Endothelial cell of hepatic sinusoid (primary cell): ENCODE measurements at regions not wholly inside any gene's neighbourhood (a gene's known extent, or its start where the extent isn't known, plus 50 kb on each side); places are given as distances from the start of the nearest gene placed in this dataset.

Experiments
- in situ Hi-C: cut with HindIII; loops from 2 replicates; pipeline ENCODE4 v1.10.0; 2017; ENCODE audit warnings: low sequenced_read_pairs

DNA sequence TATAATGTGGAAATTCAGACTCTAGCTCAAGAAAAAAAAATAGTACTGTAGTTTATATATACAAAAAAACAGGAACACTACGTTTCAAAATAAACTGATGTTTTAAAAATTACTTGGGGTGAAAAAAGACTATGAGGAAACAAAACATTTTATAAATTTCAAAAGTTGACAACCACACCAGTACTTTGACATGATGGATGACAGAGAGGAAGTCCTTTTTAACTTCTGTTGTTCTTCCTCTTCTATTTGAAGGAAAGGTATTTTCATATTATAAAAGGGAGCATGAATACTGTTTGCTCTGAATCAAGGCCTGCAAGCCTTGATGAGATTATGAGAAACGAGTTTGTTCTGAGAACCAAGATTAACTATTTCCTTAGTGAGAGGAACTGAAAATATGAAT lies 456.9 kb downstream of the TAF11L14 start:
- in situ Hi-C loops: no loop called here

DNA sequence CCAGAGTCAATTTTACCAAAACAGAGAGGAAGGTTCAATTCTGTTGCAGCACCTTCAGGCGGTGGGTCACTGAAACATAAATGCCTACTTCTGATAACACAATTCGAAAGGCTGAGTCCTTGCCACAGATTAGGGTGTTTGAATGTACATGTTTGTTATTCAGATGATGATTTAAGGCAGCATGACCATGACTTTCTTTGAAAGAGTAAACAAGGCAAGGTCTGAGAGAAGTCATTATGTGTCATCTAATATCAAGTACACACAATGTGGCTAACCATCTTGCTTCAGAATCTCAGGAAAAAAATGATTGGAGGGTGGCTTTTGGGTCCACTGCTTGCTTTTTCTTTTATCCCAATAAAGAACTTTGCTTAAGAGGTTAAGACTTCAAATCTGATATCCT lies 457.5 kb downstream of the TAF11L14 start:
- in situ Hi-C loops: no loop called here

DNA sequence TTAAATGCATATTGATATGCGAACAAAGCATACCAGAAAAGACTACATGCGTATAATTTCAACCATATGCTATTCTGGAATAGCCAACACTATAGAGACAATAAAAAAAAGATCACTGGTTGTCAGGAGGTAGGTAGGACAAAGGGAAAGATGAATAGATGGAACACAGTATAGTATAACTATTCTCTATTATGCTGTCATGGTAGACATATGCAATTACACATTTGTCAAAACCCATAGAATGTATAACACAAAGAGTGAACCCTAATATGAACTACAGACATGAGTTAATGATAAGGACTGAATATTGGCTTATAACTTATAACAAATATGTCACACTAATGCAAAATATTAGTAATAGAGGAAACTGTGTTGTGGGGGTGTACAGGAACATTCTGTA lies 460.8 kb downstream of the TAF11L14 start:
- in situ Hi-C loops: no loop called here

DNA sequence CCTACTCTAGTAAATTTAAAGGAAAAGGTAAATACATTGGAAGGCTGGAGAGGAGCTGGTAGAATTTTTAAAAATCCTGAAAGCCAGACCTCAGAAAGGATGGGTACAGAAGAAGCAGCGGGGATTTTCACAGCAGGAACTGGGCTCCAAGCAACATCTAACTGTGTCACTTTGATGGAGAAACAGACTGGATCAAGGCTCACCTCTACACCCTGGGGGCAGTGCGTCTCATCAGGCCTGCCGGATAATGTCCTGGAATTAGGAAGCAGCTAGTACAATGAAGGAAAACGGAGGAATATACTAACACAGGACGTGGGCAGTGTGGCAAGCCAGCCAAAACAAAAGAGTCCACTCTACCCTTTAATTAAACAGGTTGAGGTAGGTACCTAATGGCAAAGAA lies 463.6 kb downstream of the TAF11L14 start:
- in situ Hi-C loops: no loop called here

DNA sequence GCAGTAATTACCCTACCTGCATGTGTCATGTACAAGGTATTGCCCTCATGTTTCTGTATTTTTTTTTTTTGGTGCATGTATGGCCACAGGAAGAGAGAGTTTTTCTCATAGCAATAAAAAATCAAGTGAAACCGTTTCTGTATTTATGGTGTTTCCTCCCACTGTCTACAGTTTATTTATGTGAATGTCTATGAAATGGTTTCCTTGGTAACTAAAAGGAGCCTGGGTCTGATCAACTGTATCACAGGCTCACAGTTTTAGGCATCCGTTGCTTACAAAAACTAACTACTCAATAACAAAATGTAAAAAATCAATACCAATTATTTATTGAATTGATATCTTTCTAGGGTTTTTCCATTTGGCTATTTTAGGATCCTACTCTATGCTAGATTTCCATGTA lies 464.4 kb downstream of the TAF11L14 start:
- in situ Hi-C loops: no loop called here

DNA sequence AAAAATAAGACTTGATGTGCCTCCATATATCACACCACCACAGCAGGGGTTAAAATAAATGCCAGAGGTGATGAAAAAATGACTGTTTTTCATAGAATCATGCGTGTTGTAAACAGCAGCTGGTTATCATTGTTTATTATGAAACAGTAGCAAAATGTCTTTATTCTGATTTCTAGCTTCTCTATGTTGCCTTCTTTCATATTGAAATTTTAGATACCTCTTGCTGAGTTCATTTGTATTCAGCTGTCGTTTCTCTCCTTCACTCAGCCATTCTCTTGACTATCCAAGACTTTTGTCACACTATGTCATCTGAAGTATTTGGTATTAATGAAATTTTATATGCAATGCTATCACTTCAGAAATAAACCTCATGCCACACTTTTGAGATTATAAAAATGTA lies 465.0 kb downstream of the TAF11L14 start:
- in situ Hi-C loops: no loop called here

DNA sequence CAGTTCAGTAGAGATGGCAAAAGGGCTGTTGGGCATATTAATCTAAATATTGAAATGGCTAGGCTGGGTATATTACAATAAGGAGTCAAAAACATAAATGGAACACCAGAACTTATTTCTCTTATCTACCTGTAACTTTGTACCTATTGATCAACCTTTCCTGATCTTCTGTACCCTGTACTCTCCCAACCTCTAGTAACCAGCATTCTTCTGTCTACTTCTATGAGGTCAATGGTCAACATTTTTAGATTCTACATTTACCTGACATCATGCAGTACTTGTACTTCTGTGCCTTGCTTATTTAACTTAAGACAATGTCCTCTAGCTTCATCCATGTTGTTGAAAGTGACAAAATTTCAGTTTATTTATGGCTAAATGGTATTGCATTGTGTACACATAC lies 467.3 kb downstream of the TAF11L14 start:
- in situ Hi-C loops: no loop called here

DNA sequence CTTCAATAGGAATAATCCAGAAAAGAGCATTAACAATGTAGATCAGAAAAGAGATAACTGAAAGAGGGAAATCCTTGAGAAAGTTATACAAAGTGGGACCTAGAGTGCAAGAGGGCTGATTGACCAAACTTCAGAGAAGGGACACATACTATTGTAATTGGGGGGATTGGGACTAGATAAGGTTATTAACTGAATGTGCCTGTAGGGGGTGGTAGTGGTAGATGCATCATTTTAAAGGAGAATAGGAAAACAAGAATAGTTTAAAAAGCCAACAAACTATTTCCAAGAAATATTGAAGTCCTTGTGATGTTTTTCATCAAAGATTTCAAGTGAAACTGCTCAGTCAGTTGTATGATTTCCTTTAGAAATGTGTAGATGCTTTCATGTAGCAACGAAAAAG lies 468.5 kb downstream of the TAF11L14 start:
- in situ Hi-C loops: no loop called here

DNA sequence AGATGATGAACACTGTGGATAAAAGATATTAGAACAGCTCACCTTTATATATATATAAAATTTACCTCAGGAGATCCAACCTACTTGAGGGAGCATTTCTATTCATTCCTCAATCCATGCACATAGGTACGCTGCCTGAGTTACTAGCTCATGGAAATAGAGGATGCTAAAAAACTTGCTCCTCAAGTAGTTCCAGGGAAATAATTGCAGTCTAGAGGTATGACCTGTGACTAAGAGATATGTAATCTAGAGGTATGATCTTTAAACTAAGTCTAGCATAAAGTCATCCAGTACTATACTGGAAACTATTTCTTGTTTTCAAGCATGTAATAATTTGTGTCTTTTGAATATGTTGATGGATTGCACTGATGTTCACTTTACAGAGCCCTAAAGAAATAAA lies 471.2 kb downstream of the TAF11L14 start:
- in situ Hi-C loops: no loop called here

DNA sequence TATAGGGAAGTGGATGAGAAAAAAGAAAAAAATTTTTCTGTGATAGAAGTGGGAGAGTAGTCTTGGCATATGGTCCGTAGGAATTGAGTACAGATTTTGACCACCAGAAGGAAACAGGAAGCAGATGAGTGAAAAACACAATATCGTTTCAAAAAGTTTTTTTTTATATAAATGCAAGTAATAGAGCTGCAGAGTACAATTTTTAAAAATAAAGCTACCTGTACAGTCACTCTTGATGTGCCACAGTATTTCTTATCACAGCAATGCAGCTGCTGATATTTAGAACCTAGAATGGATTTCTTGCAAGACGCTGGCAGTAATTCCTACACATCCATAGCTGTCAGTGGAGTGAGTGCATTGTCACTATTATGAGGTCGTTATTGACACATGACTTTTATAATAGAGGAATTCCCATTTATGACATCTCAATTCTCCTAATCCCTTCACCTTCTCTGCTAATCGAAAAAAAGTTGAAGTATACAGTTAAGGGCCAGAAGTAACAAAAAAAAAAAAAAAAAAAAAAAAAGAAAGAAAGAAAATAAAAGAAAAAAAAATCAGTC lies 477.7 kb downstream of the TAF11L14 start:
- in situ Hi-C loops: no loop called here

DNA sequence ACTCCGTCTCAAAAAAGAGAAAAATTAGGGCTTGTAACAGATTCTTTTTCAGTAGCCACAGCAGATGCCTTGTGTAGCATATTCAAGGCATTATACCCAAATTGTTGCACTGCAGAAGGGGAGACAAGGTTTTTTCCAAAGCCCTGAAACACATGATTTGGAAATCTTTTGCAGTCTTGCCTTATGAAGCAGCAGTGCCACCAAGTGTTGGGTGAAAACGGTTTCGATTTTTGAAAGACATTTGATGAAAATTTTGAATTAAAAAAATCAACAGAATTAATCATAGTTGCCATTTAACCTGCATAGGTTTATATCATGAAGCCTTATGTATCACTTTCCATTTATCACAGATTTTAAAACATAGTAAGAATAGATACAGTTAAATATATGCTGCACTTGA lies 479.5 kb downstream of the TAF11L14 start:
- in situ Hi-C loops: no loop called here

DNA sequence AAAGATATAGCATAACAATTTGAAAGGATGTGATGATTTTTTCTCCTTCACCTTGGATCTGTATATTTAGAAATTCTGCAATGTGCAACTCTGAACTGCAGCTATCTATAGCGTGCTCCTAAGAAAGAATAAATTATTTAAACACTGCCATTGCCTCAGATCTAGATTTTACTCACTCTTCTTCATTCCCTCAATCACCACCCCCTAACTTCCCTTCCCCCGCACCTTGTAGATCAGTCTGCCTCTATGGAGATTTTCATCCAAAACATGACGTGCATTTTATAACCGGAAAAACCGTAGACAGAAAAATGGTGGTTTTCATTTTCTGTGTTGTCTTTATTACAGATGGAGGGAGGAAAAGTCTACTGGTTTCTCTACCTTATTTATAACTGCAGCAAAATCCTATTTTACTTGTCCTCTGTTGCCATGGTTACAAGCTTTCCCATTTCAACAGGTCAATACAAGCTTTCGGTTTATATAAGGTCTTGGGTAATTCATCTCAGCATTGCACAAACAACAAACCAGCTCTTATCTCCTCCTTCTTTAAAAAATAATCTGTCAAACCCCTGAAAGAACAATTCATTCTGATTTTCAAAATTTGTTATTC lies 480.0 kb downstream of the TAF11L14 start:
- in situ Hi-C loops: no loop called here

DNA sequence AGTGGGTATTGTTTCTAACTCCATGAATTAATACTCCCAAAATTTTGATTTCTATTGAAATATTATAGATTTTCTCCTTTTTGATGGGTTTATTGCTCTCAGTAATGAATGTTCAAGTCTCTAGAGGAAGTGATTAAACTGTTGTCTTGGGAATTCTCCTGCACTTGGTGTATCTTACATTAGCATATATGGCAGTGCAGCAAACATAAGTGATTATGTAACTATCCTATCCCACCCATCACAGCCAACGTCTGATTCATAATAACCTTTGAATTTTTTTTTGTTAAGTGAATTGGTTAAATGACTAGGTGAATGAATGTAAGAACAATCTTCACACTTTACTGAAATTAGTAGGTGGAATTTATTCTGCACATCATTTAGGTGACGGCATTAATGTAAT lies 483.7 kb downstream of the TAF11L14 start:
- in situ Hi-C loops: no loop called here

DNA sequence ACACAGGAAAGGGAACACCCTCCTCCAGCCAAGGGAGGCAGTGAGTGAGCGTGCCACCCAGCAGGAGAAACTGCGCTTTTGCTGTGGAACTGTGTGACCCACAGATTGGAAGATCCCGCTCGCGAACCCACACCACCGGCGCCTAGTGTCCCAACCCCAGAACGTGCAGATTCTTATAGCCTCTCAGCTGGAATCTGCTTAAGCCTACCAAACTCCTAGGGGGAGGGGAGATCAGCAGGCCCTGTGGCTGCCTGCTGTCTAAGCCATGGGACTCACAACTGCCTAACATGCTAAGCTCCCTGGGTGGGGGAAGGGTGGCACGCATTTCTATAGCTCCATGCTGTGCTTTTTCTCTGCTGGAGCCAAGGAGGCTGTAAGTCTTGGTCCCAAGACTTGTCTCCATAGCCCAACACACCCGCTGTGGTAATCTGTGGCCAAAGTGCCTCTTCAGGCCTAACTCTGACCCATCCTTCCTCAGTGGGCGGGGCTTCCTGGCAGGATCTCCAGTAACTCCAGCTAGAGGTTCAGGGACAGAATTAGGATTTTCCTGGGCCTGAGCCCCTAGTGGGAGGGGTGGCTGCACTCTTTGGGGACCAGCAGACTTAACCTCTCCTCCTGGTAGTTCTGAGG lies 485.0 kb downstream of the TAF11L14 start:
- in situ Hi-C loops: no loop called here

DNA sequence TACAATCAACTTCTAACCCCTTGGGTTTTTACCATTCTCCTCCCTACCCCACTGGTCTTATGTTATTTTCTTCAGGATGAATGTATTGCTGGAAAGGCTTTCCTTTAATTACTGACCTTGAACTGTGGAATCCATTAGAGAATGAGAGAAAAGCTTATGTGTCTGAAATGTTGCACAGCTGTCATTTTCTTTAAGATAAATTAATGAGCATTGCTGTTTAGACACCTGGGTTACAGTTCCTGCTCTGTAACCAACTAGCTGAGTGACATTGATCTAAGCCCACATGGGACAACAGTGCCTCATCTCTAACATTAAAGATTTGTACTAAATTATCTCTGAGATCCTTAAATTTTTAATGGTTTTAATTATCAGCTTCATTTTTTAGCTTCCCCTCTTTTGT lies 507.0 kb downstream of the TAF11L14 start:
- in situ Hi-C loops: no loop called here

DNA sequence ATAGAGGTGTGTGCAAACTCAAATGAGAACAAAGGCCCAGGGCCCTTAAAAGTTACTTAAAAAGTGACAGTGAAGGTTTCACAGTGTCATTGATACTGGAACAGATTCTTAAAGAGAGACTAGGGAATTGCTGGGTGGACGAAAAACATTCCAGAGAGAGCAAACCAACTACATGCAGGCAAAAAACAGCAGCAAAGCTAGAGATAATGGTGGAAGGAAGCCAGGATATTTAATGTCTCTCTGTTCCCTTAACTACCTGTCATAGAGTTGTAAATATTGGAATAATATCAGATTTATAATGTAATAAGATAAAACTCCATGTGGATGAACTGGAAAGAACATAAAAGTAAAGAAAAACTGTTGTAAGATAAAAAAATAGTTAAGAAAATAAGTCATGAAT lies 508.6 kb downstream of the TAF11L14 start:
- in situ Hi-C loops: no loop called here

DNA sequence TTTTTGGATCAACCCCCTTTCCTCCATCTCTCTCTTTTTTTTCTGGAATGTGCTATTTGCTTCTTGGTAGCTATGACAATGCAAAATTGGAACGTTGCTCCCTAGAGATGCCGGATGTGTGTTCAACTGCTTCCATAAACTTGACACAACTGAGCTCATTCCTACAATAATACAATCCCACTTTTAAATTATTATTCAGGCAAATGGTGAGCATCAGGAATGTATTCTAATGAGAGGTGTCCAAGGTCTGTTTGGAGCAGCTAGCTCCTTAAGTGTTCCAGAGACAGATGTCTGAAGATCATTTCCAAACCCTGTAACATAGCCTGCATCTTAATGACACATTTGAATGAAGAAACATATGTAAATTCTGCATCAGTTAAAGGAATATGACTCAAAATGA lies 518.4 kb downstream of the TAF11L14 start:
- in situ Hi-C loops: no loop called here

DNA sequence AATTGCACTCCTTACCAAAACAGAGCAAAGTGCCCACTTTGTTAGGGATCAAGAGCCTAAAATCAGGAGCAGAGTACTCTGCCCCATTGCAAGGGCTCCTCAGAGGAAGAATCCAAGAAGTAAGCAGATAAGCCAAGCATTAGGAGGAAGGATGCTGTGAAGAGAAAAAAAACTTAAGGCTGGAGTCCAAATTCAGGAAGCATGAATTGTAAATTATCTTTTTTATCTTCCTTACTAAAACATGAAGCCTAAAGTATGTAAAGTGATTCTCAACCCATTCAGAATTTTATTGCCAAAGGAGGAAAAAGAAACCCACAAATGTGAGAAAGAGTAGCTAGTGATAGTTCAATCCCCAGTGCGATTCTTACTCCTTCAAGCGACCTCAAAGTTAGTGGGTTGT lies 523.9 kb downstream of the TAF11L14 start:
- in situ Hi-C loops: no loop called here

DNA sequence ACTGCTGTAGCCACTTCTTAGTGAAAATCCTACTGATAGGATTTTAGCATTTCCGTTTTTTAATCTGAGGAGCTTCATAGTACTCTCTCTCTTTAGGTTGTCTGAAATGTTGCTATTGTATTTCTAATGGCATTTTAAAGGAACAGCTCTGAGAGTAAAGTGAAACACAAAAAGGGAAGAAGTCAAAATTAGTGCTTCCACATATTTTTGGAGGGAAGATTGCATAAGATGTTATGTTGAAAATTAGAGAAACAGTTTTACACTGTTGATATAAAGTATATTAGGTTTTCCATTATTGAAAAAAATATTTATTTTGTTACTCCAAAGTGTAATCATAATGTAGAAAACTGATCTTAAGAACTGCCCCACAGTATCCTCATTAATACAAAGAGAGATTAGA lies 525.1 kb downstream of the TAF11L14 start:
- in situ Hi-C loops: no loop called here

DNA sequence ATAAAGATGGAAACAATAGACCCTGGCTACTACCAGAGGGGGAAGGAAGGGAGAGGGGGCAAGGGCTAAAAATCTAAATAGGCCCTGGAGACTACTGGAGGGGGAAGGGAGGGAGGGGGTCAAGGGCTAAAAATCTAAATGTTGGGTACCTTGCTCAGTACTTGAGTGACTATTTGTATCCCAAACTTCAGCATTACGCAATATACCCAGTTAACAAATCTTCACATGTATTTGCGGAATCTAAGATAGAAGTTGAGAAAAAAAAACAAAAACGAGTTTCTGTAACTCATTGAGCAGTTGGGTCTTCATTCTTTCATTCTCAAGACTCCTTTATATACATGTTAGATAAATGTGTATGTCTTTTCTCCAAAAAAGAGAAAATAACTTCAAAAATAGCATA lies 537.4 kb downstream of the TAF11L14 start:
- in situ Hi-C loops: no loop called here

DNA sequence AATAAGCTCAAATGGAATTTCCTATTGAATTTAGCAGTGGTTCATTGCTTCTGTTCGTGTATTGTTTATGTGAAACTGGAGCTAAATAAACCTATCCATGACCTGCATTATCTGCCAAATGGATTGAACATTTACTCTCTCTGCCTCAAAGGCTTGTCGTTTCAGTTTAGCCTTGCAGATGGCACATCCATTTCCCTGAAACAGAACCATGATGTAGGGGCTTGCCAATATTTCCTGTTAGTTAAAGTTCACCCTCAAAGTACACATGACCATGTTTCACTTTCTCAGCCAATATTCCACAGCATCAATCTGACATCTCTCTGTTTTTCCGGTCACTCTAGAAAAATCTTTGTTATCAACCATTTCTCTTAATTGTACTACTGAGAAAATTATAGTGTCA lies 545.3 kb downstream of the TAF11L14 start:
- in situ Hi-C loops: no loop called here

DNA sequence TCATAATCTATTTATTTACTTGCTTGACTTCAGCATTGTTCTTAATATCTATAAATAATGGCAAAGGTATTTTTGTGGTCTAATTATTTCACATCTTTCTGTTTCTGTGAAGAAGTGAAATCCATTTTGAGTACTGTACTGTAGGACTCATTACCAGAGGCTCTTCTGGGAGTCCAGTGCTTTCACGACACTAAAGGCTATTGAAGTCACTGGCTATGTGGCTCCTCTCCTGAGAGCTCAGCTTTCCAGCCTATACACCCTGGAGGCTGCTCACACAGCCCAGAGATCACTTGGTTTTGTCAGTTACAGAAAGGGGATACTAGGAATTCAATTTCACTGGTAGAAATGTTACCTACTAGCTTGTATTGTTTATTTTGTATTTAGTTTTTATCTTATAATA lies 547.3 kb downstream of the TAF11L14 start:
- in situ Hi-C loops: no loop called here

DNA sequence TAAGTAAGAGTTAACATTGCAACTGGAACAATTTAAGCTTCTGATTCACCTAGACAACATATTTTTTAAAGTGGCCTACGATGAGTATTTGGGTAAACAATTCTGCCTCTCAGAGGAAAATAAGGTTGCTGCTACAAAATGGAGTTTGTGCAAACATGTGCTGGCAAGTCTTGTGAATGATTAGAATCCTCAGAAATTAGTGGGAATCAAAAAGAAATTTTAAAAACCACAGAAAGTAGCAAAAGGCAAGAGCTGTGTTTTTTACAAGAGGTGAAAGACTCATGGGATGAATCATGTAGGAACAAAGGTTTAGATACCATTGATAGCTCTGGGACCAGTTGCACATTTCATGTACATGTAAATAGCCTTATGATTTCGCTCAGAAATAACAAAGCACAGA lies 561.6 kb downstream of the TAF11L14 start:
- in situ Hi-C loops: no loop called here
